K562 (cell line): ENCODE measurements at regions not wholly inside any gene's neighbourhood (a gene's known extent, or its start where the extent isn't known, plus 50 kb on each side); places are given as distances from the start of the nearest gene placed in this dataset.

Source experiments
- FOXM1 ChIP-seq, 2 experiments: fragments of 450-650 bp in 1 of 2; sonication (generic) in 1 of 2; formaldehyde crosslinking in 1 of 2; IDR thresholded peaks; 2 replicates each; pipeline versions ENCODE4 v1.6.1 to v1.9.0; 2017 to 2022; ENCODE audit warnings: low read depth in 2 of 2, mild to moderate bottlenecking in 2 of 2, missing genetic modification reagents in 1 of 2, moderate library complexity in 1 of 2
- MCM3 ChIP-seq: fragments of 450-650 bp; IDR thresholded peaks from 2 replicates; pipeline ENCODE4 v1.6.1; 2016
- MGA ChIP-seq: fragments of 450-650 bp; IDR thresholded peaks from 2 replicates; pipeline ENCODE4 v1.6.1; 2016; ENCODE audit warnings: mild to moderate bottlenecking, moderate library complexity
- MYC ChIP-seq, 2 experiments: fragments of 250-450 bp in 1 of 2; sonication (Bioruptor Pico) in 1 of 2; IDR thresholded peaks; 2 replicates each; pipeline versions ENCODE4 v1.5.1 to v1.6.1; 2012 to 2021; ENCODE audit warnings: low read depth in 2 of 2, borderline replicate concordance in 1 of 2, improper control_type of control experiment in 1 of 2, low read length in 1 of 2, mild to moderate bottlenecking in 1 of 2, moderate library complexity in 1 of 2
- REST ChIP-seq, 2 experiments: fragments of 450-650 bp; formaldehyde crosslinking in 1 of 2; IDR thresholded peaks; 2 replicates each; pipeline versions ENCODE4 v1.4.0 to v1.6.1; 2014 to 2020; ENCODE audit warnings: mild to moderate bottlenecking in 2 of 2, borderline replicate concordance in 1 of 2, low read depth in 1 of 2
- SMAD2 ChIP-seq: fragments of 150-350 bp; IDR thresholded peaks from 2 replicates; pipeline ENCODE4 v1.6.1; 2014; ENCODE audit warnings: low read depth, mild to moderate bottlenecking, low read length
- ZNF165 ChIP-seq: fragments of 250-450 bp; sonication (Bioruptor Pico); IDR thresholded peaks from 2 replicates; pipeline ENCODE4 v1.4.0; 2020; ENCODE audit warnings: borderline replicate concordance

- TF ChIP-seq MGA: no peak
- no peak for TF ChIP-seq MYC (IDR thresholded peaks at IDR 0.05; ENCODE audit: low read depth, low read length)
- TF ChIP-seq MYC (CRISPR knock-in tag; IDR thresholded peaks at IDR 0.05; ENCODE audit: borderline replicate concordance, low read depth): no peak
- TF ChIP-seq FOXM1 (IDR thresholded peaks at IDR 0.05; ENCODE audit: low read depth): no peak
- TF ChIP-seq FOXM1 (CRISPR knock-in tag; IDR thresholded peaks at IDR 0.05; ENCODE audit: low read depth): no peak
- no peak for TF ChIP-seq ZNF165 (CRISPR knock-in tag)
- no peak for TF ChIP-seq REST (IDR thresholded peaks at IDR 0.05; ENCODE audit: borderline replicate concordance)
- TF ChIP-seq REST (CRISPR knock-in tag; IDR thresholded peaks at IDR 0.05; ENCODE audit: low read depth): no peak
- TF ChIP-seq MCM3: no peak
- no peak for TF ChIP-seq SMAD2
Observed at GRCh38 chr10:55353414-55353813, 552.4 kb upstream of the PCDH15 start (continued).
